NB4 (cell line): ENCODE measurements at regions not wholly inside any gene's neighbourhood (a gene's known extent, or its start where the extent isn't known, plus 50 kb on each side); places are given as distances from the start of the nearest gene placed in this dataset.
"Not testable (repeated sequence)": the region's sequence is repeated elsewhere in the genome, so short reads cannot be mapped to it uniquely, and the experiment has no call there.

ENCODE experiments used
- DNase-seq: peaks from one replicate; pipeline ENCODE4 v3.0.0; 2010; ENCODE audit warnings: low read depth
- H3K4me3 ChIP-seq: one replicate; pipeline ENCODE4 v1.5.1; 2011; ENCODE audit warnings: mild to moderate bottlenecking, low read depth, low read length, moderate library complexity
- MYC ChIP-seq: IDR thresholded peaks from 2 replicates; pipeline ENCODE4 v1.6.1; 2011; ENCODE audit warnings: low read depth, low read length
- POLR2A ChIP-seq: IDR thresholded peaks from 2 replicates; pipeline ENCODE4 v1.6.1; 2011; ENCODE audit warnings: mild to moderate bottlenecking; ENCODE audit not compliant: insufficient read length; ENCODE audit errors: extremely low read depth
- TF ChIP-seq, protein P1 (sequence below): IDR thresholded peaks from one replicate; pipeline ENCODE4 v1.5.1; 2012; ENCODE audit warnings: low read depth, low read length
- TF ChIP-seq, protein P2 (sequence below): IDR thresholded peaks from 2 replicates; pipeline ENCODE4 v1.6.1; 2011; ENCODE audit warnings: low read depth, low read length

DNA sequence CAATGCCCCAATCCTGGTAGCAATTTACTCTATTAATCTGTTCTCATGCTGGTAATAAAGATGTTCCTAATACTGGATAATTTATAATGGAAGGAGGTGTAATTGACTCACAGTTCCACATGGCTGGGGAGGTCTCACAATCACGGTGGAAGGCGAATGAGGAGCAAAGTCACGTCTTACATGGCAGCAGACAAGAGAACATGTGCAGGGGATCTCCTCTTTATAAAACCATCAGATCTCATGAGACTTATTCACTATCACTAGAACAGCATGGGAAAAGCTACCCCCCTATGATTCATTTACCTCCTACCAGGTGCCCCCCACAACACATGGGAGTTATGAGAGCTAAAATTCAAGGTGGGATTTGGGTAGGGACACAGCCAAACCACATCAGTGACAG, 872.2 kb downstream of the ANKRD7 start:
- no peak overlapping the region for H3K4me3 ChIP-seq
- TF ChIP-seq, protein P1, sequence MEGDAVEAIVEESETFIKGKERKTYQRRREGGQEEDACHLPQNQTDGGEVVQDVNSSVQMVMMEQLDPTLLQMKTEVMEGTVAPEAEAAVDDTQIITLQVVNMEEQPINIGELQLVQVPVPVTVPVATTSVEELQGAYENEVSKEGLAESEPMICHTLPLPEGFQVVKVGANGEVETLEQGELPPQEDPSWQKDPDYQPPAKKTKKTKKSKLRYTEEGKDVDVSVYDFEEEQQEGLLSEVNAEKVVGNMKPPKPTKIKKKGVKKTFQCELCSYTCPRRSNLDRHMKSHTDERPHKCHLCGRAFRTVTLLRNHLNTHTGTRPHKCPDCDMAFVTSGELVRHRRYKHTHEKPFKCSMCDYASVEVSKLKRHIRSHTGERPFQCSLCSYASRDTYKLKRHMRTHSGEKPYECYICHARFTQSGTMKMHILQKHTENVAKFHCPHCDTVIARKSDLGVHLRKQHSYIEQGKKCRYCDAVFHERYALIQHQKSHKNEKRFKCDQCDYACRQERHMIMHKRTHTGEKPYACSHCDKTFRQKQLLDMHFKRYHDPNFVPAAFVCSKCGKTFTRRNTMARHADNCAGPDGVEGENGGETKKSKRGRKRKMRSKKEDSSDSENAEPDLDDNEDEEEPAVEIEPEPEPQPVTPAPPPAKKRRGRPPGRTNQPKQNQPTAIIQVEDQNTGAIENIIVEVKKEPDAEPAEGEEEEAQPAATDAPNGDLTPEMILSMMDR, result no peak
- no peak for TF ChIP-seq MYC
- TF ChIP-seq, protein P2, sequence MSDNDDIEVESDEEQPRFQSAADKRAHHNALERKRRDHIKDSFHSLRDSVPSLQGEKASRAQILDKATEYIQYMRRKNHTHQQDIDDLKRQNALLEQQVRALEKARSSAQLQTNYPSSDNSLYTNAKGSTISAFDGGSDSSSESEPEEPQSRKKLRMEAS, result no peak
- no peak for TF ChIP-seq POLR2A

GRCh38 chr7:119100611-119101258, 876.2 kb downstream of the ANKRD7 start:
- H3K4me3 ChIP-seq, DNase-seq: not testable (repeated sequence)

More for the DNA sequence above, 872.2 kb downstream of the ANKRD7 start:
- no peak for DNase-seq

- TF ChIP-seq, protein P1, result no peak
- TF ChIP-seq POLR2A (no peak), MYC (no peak)
- TF ChIP-seq, protein P2, result no peak
- DNase-seq, result no peak
- H3K4me3 ChIP-seq, result no peak overlapping the region
These were observed 877.8 kb downstream of the ANKRD7 start for GRCh38 chr7:119102291-119102690.

- TF ChIP-seq MYC, result no peak
- TF ChIP-seq, protein P1, result no peak
- TF ChIP-seq, protein P2, result no peak
- no peak for TF ChIP-seq POLR2A
- no peak overlapping the region for H3K4me3 ChIP-seq
- no peak for DNase-seq
These were observed 880.9 kb downstream of the ANKRD7 start for GRCh38 chr7:119105381-119105780.

DNA sequence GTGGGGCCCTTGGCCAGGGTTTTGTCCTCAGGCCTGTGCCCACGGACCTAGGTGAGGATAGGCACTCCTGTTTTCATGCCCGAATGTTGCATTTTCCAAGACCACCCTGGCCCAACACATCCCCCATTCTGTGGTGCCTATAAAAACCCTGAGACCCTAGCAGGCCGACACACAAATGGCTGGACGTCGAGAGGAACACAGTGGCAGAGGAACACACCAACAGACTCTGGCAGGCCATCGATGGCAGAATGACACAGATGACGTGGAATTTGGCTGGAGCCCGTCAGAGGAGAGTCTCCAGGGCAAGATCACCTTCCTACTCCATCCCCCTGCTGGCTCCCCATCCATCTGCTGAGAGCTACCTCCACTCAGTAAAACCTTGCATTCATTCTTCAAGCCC, 898.8 kb downstream of the ANKRD7 start:
- no peak overlapping the region for H3K4me3 ChIP-seq
- TF ChIP-seq, protein P1, result no peak
- no peak for TF ChIP-seq POLR2A
- no peak for TF ChIP-seq MYC
- TF ChIP-seq, protein P2, result no peak
- DNase-seq, result no peak

GRCh38 chr7:119127706-119128105, 903.2 kb downstream of the ANKRD7 start:
- TF ChIP-seq POLR2A (no peak), MYC (no peak)
- TF ChIP-seq, protein P2, result no peak
- TF ChIP-seq, protein P1, result no peak
- H3K4me3 ChIP-seq, result no peak overlapping the region
- no peak for DNase-seq
